ENCODE measurements at regions not wholly inside any gene's neighbourhood (a gene's known extent, or its start where the extent isn't known, plus 50 kb on each side); places are given as distances from the start of the nearest gene placed in this dataset.
"Not testable (repeated sequence)": the region's sequence is repeated elsewhere in the genome, so short reads cannot be mapped to it uniquely, and the experiment has no call there.

- Histone ChIP-seq H2BK12ac (ENCODE audit: low read length) (no peak overlapping the region), H2BK5ac (ENCODE audit: low read depth, low read length, poor library complexity) (no peak overlapping the region), H3K27me3 (ENCODE audit: insufficient read depth, low read length) (no peaks in the 10 kb centered on the region), H4K91ac (ENCODE audit: low read depth, low read length) (no peak overlapping the region), H3K9ac (ENCODE audit: low read length) (no peak overlapping the region), H3K79me1 (ENCODE audit: low read length) (no peaks in the 10 kb centered on the region), H3K23ac (ENCODE audit: low read length) (no peak overlapping the region), H3K4me2 (ENCODE audit: low read length) (no peak overlapping the region), H2BK120ac (ENCODE audit: insufficient read depth, low read length, poor library complexity) (no peak overlapping the region), H3K79me2 (ENCODE audit: control insufficient read depth, insufficient read depth, low read length, poor library complexity) (no peaks in the 10 kb centered on the region), H3K36me3 (ENCODE audit: control insufficient read depth in 1 of 2, insufficient read depth in 2 of 2, low read length in 2 of 2) (no peaks in the 10 kb centered on the region), H4K12ac (ENCODE audit: low read depth, low read length) (no peak overlapping the region), H3K4ac (ENCODE audit: low read depth, low read length) (no peak overlapping the region), H3K14ac (ENCODE audit: low read length) (no peak overlapping the region), H3K4me3 (ENCODE audit: low read depth, low read length) (no peak overlapping the region), H3K4me1 (ENCODE audit: control insufficient read depth in 1 of 2, insufficient read depth in 2 of 2, low read length in 2 of 2) (peaks cover 3 to 4% of the 10 kb centered on the region in 2 experiments), H3K9me3 (ENCODE audit: insufficient read depth, low read depth, low read length) (peaks cover 2% of the 10 kb centered on the region), H3K18ac (ENCODE audit: low read length) (no peak overlapping the region), H4K8ac (ENCODE audit: low read depth, low read length) (no peak overlapping the region), H3K27ac (ENCODE audit: low read depth, low read length) (no peak overlapping the region), H2AFZ (ENCODE audit: insufficient read depth, low read length, poor library complexity) (no peak overlapping the region), H2AK5ac (ENCODE audit: low read length) (no peak overlapping the region)
- no CpG with 5 or more reads among the region's 3 CpGs for WGBS (ENCODE audit: extremely low coverage, insufficient coverage, insufficient read length)
- no peak for DNase-seq
Observed at GRCh38 chr5:82421119-82421518, 143.0 kb upstream of the RPS23 start.

GRCh38 chr5:82420524-82420923 lies 142.4 kb upstream of the RPS23 start:
- not testable (repeated sequence) for H4K91ac ChIP-seq (ENCODE audit: low read depth, low read length); H3K14ac ChIP-seq (ENCODE audit: low read length); H3K18ac ChIP-seq (ENCODE audit: low read length); H3K4ac ChIP-seq (ENCODE audit: low read depth, low read length); H3K79me1 ChIP-seq (ENCODE audit: low read length); H3K79me2 ChIP-seq (ENCODE audit: control insufficient read depth, insufficient read depth, low read length, poor library complexity); H3K4me1 ChIP-seq (ENCODE audit: control insufficient read depth in 1 of 2, insufficient read depth in 2 of 2, low read length in 2 of 2); H3K4me3 ChIP-seq (ENCODE audit: low read depth, low read length); H4K8ac ChIP-seq (ENCODE audit: low read depth, low read length); DNase-seq; H3K9ac ChIP-seq (ENCODE audit: low read length); H3K27ac ChIP-seq (ENCODE audit: low read depth, low read length); H2BK12ac ChIP-seq (ENCODE audit: low read length); H2BK5ac ChIP-seq (ENCODE audit: low read depth, low read length, poor library complexity); H3K36me3 ChIP-seq (ENCODE audit: control insufficient read depth in 1 of 2, insufficient read depth in 2 of 2, low read length in 2 of 2); H2AFZ ChIP-seq (ENCODE audit: insufficient read depth, low read length, poor library complexity); H3K23ac ChIP-seq (ENCODE audit: low read length); H2BK120ac ChIP-seq (ENCODE audit: insufficient read depth, low read length, poor library complexity); H2AK5ac ChIP-seq (ENCODE audit: low read length); H3K27me3 ChIP-seq (ENCODE audit: insufficient read depth, low read length); H3K4me2 ChIP-seq (ENCODE audit: low read length); H4K12ac ChIP-seq (ENCODE audit: low read depth, low read length); H3K9me3 ChIP-seq (ENCODE audit: insufficient read depth, low read depth, low read length)
- no CpG with 5 or more reads among the region's 4 CpGs for WGBS (ENCODE audit: extremely low coverage, insufficient coverage, insufficient read length)

GRCh38 chr5:82419559-82420332 lies 141.6 kb upstream of the RPS23 start:
- Histone ChIP-seq H4K91ac (ENCODE audit: low read depth, low read length) (no peak overlapping the region), H3K27ac (ENCODE audit: low read depth, low read length) (no peak overlapping the region), H2BK120ac (ENCODE audit: insufficient read depth, low read length, poor library complexity) (no peak overlapping the region), H3K79me2 (ENCODE audit: control insufficient read depth, insufficient read depth, low read length, poor library complexity) (no peaks in the 10 kb centered on the region), H3K4me2 (ENCODE audit: low read length) (no peak overlapping the region), H3K4me1 (ENCODE audit: control insufficient read depth in 1 of 2, insufficient read depth in 2 of 2, low read length in 2 of 2) (peaks cover 3 to 4% of the 10 kb centered on the region in 2 experiments), H2AFZ (ENCODE audit: insufficient read depth, low read length, poor library complexity) (no peak overlapping the region), H4K8ac (ENCODE audit: low read depth, low read length) (no peak overlapping the region), H3K36me3 (ENCODE audit: control insufficient read depth in 1 of 2, insufficient read depth in 2 of 2, low read length in 2 of 2) (no peaks in the 10 kb centered on the region), H3K4me3 (ENCODE audit: low read depth, low read length) (no peak overlapping the region), H2BK5ac (ENCODE audit: low read depth, low read length, poor library complexity) (no peak overlapping the region), H3K9me3 (ENCODE audit: insufficient read depth, low read depth, low read length) (no peaks in the 10 kb centered on the region), H2AK5ac (ENCODE audit: low read length) (no peak overlapping the region), H4K12ac (ENCODE audit: low read depth, low read length) (no peak overlapping the region), H3K23ac (ENCODE audit: low read length) (no peak overlapping the region), H2BK12ac (ENCODE audit: low read length) (no peak overlapping the region), H3K79me1 (ENCODE audit: low read length) (no peaks in the 10 kb centered on the region), H3K14ac (ENCODE audit: low read length) (no peak overlapping the region), H3K4ac (ENCODE audit: low read depth, low read length) (no peak overlapping the region), H3K9ac (ENCODE audit: low read length) (no peak overlapping the region), H3K18ac (ENCODE audit: low read length) (no peak overlapping the region), H3K27me3 (ENCODE audit: insufficient read depth, low read length) (no peaks in the 10 kb centered on the region)
- DNase-seq, result peak in 1 of 2 donors; percentile 15
- WGBS (ENCODE audit: extremely low coverage, insufficient coverage, insufficient read length), result no CpG with 5 or more reads among the region's 6 CpGs

GRCh38 chr5:82418608-82418950 lies 140.4 kb upstream of the RPS23 start:
- peaks cover 3 to 4% of the 10 kb centered on the region in 2 experiments for H3K4me1 ChIP-seq (ENCODE audit: control insufficient read depth in 1 of 2, insufficient read depth in 2 of 2, low read length in 2 of 2)
- H3K18ac ChIP-seq (ENCODE audit: low read length), result no peak overlapping the region
- no peak overlapping the region for H2BK5ac ChIP-seq (ENCODE audit: low read depth, low read length, poor library complexity)
- H4K91ac ChIP-seq (ENCODE audit: low read depth, low read length), result no peak overlapping the region
- H2BK12ac ChIP-seq (ENCODE audit: low read length), result no peak overlapping the region
- WGBS (ENCODE audit: extremely low coverage, insufficient coverage, insufficient read length), result no CpG with 5 or more reads among the region's 2 CpGs
- no peak overlapping the region for H3K23ac ChIP-seq (ENCODE audit: low read length)
- H3K27me3 ChIP-seq (ENCODE audit: insufficient read depth, low read length), result no peaks in the 10 kb centered on the region
- H3K4ac ChIP-seq (ENCODE audit: low read depth, low read length), result no peak overlapping the region
- H3K36me3 ChIP-seq (ENCODE audit: control insufficient read depth in 1 of 2, insufficient read depth in 2 of 2, low read length in 2 of 2), result no peaks in the 10 kb centered on the region
- no peak overlapping the region for H3K9ac ChIP-seq (ENCODE audit: low read length)
- no peak for DNase-seq
- no peak overlapping the region for H2AK5ac ChIP-seq (ENCODE audit: low read length)
- no peak overlapping the region for H3K4me3 ChIP-seq (ENCODE audit: low read depth, low read length)
- no peak overlapping the region for H3K27ac ChIP-seq (ENCODE audit: low read depth, low read length)
- no peak overlapping the region for H3K4me2 ChIP-seq (ENCODE audit: low read length)
- H2BK120ac ChIP-seq (ENCODE audit: insufficient read depth, low read length, poor library complexity), result no peak overlapping the region
- H3K9me3 ChIP-seq (ENCODE audit: insufficient read depth, low read depth, low read length), result no peaks in the 10 kb centered on the region
- H4K12ac ChIP-seq (ENCODE audit: low read depth, low read length), result no peak overlapping the region
- H4K8ac ChIP-seq (ENCODE audit: low read depth, low read length), result no peak overlapping the region
- no peak overlapping the region for H2AFZ ChIP-seq (ENCODE audit: insufficient read depth, low read length, poor library complexity)
- H3K79me1 ChIP-seq (ENCODE audit: low read length), result no peaks in the 10 kb centered on the region
- H3K14ac ChIP-seq (ENCODE audit: low read length), result no peak overlapping the region
- no peaks in the 10 kb centered on the region for H3K79me2 ChIP-seq (ENCODE audit: control insufficient read depth, insufficient read depth, low read length, poor library complexity)

Data from trophoblast cell (in vitro differentiated cells and primary cell).